ENCODE measurements at regions not wholly inside any gene's neighbourhood (a gene's known extent, or its start where the extent isn't known, plus 50 kb on each side); places are given as distances from the start of the nearest gene placed in this dataset.

- 42 to 50% methylated on average over 2 of the region's 2 CpGs for WGBS, 2 donors
- no peak for DNase-seq
- intact Hi-C loops (cut with DNase I), result no loop called here
- Histone ChIP-seq H3K27me3 (peaks cover 0 to 16% (median 0%) of the 10 kb centered on the region in 4 donors), H3K36me3 (no peaks in the 10 kb centered on the region), H3K4me1 (no peaks in the 10 kb centered on the region), H3K4me3 (no peak overlapping the region), H3K27ac (no peak overlapping the region), H3K9me3 (no peaks in the 10 kb centered on the region)
- TF ChIP-seq POLR2A (IDR thresholded peaks at IDR 0.05), result no peak
- TF ChIP-seq CTCF (IDR thresholded peaks at IDR 0.05), result no peak
These were observed 55.0 kb upstream of the TOPAZ1 start for GRCh38 chr3:44186712-44187111.

Small RNAs in the stretch of these regions (small RNA-seq; reads per million reads assigned to genes)
- gene MIR138-1, result 0 to 0.14 (median 0) reads per million in 4 donors
- gene RNU6-367P, result 0 reads per million in 4 donors
